ENCODE measurements at regions not wholly inside any gene's neighbourhood (a gene's known extent, or its start where the extent isn't known, plus 50 kb on each side); places are given as distances from the start of the nearest gene placed in this dataset.

DNA sequence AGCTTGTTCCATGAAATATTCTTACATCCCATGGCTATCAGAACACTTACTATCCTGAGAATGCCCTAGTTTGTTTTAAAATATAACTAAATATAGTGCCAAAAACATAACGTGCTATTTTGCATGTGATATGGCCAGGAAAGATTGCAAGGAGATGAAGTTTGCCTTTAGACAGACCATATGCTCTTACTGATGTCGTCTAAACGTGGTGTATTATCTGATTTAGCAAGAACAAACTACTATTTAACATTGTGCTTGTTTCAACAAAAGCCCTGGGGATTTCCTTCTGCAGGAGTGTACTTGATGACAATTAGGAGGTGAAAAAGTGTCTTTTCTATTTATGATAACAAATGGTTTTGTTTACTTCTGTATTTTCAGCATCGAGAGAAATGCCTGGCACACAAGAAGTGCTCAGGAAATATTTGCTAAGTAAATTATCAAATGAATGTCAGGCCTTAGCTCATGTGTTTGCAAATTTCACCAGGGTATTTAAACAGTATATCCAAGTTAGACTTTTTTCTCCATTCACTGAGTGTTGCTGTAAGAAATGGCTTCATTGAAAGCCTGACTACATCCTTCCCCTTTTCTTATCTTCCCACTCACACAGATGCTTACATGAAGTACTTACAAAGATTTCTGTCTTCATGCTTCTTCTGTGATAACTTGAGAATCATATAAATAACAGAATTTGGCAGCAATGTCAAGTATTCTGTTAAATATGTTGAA is 1033.6 kb downstream of the CDH8 start (continued):
- TF ChIP-seq CTCF (conservative IDR thresholded peaks at IDR 0.05; ENCODE audit: low read depth in 2 of 2) (no peak), ZNF114 (CRISPR knock-in tag; IDR thresholded peaks at IDR 0.05) (no peak)
- TF ChIP-seq, protein P1, sequence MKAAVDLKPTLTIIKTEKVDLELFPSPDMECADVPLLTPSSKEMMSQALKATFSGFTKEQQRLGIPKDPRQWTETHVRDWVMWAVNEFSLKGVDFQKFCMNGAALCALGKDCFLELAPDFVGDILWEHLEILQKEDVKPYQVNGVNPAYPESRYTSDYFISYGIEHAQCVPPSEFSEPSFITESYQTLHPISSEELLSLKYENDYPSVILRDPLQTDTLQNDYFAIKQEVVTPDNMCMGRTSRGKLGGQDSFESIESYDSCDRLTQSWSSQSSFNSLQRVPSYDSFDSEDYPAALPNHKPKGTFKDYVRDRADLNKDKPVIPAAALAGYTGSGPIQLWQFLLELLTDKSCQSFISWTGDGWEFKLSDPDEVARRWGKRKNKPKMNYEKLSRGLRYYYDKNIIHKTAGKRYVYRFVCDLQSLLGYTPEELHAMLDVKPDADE (IDR thresholded peaks at IDR 0.05) = no peak

DNA sequence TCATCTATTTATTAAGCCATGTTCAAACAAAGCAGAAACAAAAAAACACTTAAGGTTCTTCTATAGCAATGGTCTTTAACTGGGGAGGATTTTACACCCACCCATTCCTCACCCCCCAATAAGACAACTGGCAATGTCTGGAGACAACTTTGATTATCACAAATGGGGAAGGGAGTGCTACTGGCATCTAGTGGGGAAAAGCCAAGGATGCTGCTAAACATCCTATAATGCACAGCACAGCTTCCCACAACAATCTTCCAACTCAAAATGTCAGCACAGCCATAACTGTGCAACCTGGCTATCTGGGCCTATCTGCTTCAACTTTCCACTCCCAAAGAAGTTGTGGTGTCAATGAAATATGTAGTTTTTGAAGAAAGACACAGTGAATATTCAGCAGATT is 1044.4 kb downstream of the CDH8 start:
- Histone ChIP-seq H3F3A (replicated peaks; ENCODE audit: low read depth) (no peaks in the 10 kb centered on the region), H3K9me2 (ENCODE audit: insufficient read depth) (peaks cover 9% of the 10 kb centered on the region), H3K4me1 (ENCODE audit: insufficient read depth) (no peaks in the 10 kb centered on the region), H3K27me3 (ENCODE audit: insufficient read depth) (no peaks in the 10 kb centered on the region), H3K79me2 (replicated peaks; ENCODE audit: insufficient read depth) (no peaks in the 10 kb centered on the region), H3K4me3 (no peak overlapping the region), H3K36me3 (ENCODE audit: insufficient read depth) (no peaks in the 10 kb centered on the region), H3K4me2 (no peak overlapping the region), H4K20me1 (replicated peaks; ENCODE audit: insufficient read depth) (no peaks in the 10 kb centered on the region), H3K27ac (ENCODE audit: low read depth) (no peak overlapping the region), H2AFZ (no peak overlapping the region)
- Mint-ChIP-seq H3K27me3 (ENCODE audit: insufficient read depth, low read depth, poor library complexity) (no peaks in the 10 kb centered on the region), H3K9me3 (no peaks in the 10 kb centered on the region), H3K4me1 (no peaks in the 10 kb centered on the region), H3K36me3 (ENCODE audit: low read depth) (no peaks in the 10 kb centered on the region), H3K4me3 (no peak overlapping the region), H3K27ac (no peak overlapping the region)
- ATAC-seq (no peak), DNase-seq (ENCODE audit: low spot score) (peak; percentile 21)
- TF ChIP-seq CTCF (conservative IDR thresholded peaks at IDR 0.05; ENCODE audit: low read depth in 2 of 2) (peak; percentile 40 to 54; a peak in 3 of 4 replicates), JUNB (IDR thresholded peaks at IDR 0.05; ENCODE audit: unreplicated experiment) (no peak)

GRCh38 chr16:60989592-60989991 is 1046.6 kb downstream of the CDH8 start:
- ATAC-seq = no peak
- no peaks in the 10 kb centered on the region for H3K27me3 Mint-ChIP-seq (ENCODE audit: insufficient read depth, low read depth, poor library complexity)
- TF ChIP-seq REST (IDR thresholded peaks at IDR 0.05; ENCODE audit: unreplicated experiment) (no peak), EZH2phosphoT487 (IDR thresholded peaks at IDR 0.05; ENCODE audit: unreplicated experiment) (no peak), CTCF (conservative IDR thresholded peaks at IDR 0.05; ENCODE audit: low read depth in 2 of 2) (no peak), NANOG (IDR thresholded peaks at IDR 0.05; ENCODE audit: borderline replicate concordance) (no peak)

More at GRCh38 chr16:60989592-60989991, 1046.6 kb downstream of the CDH8 start:
- Histone ChIP-seq H3K36me3 (ENCODE audit: insufficient read depth) (no peaks in the 10 kb centered on the region), H3K4me3 (no peak overlapping the region), H3K4me2 (no peak overlapping the region), H3K27ac (ENCODE audit: low read depth) (no peak overlapping the region), H2AFZ (no peak overlapping the region), H3K79me2 (replicated peaks; ENCODE audit: insufficient read depth) (no peaks in the 10 kb centered on the region), H4K20me1 (replicated peaks; ENCODE audit: insufficient read depth) (no peaks in the 10 kb centered on the region), H3F3A (replicated peaks; ENCODE audit: low read depth) (no peaks in the 10 kb centered on the region), H3K4me1 (ENCODE audit: insufficient read depth) (no peaks in the 10 kb centered on the region), H3K27me3 (ENCODE audit: insufficient read depth) (no peaks in the 10 kb centered on the region), H3K9me2 (ENCODE audit: insufficient read depth) (peaks cover 9% of the 10 kb centered on the region)
- H3K27ac Mint-ChIP-seq = no peak overlapping the region
- no peaks in the 10 kb centered on the region for H3K9me3 Mint-ChIP-seq
- H3K4me1 Mint-ChIP-seq = no peaks in the 10 kb centered on the region
- no peak for DNase-seq (ENCODE audit: low spot score)
- H3K36me3 Mint-ChIP-seq (ENCODE audit: low read depth) = no peaks in the 10 kb centered on the region
- no peak overlapping the region for H3K4me3 Mint-ChIP-seq
